ENCODE measurements at regions not wholly inside any gene's neighbourhood (a gene's known extent, or its start where the extent isn't known, plus 50 kb on each side); places are given as distances from the start of the nearest gene placed in this dataset.

GRCh38 chr11:133723056-133723455 is 122.3 kb downstream of the SPATA19 start:
- CTCF ChIA-PET, result no interaction called here

GRCh38 chr11:133720951-133721350 is 124.4 kb downstream of the SPATA19 start:
- POLR2A ChIA-PET, result no interaction called here
- CTCF ChIA-PET, result no interaction called here

More at GRCh38 chr11:133723056-133723455, 122.3 kb downstream of the SPATA19 start:
- POLR2A ChIA-PET, result no interaction called here

- ChIA-PET POLR2A (no interaction called here), CTCF (no interaction called here)
Measured at GRCh38 chr11:133719532-133720235, 125.6 kb downstream of the SPATA19 start.

- POLR2A ChIA-PET, result no interaction called here
- CTCF ChIA-PET, result no interaction called here
Measured at GRCh38 chr11:133718831-133719230, 126.5 kb downstream of the SPATA19 start.

DNA sequence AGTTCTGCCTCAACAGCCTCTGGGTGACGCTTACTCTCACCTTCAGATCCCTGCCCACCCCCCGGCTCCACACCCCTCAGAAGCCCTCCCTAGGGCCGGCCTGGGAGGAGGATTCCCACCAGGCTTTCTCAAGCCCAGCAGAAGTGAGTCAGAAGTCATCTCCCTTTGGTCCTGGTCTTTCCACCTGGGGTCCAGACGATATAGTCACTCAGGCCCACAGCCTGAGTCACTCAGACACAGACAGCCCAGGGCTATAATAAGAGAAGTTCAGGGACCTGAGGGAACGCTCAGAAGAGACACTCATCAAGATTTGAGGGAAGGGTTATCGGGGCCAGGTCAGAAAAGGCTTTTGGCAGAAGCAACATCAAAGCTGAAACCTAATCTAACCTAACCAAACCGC is 127.1 kb downstream of the SPATA19 start:
- ChIA-PET CTCF (no interaction called here), POLR2A (no interaction called here)

DNA sequence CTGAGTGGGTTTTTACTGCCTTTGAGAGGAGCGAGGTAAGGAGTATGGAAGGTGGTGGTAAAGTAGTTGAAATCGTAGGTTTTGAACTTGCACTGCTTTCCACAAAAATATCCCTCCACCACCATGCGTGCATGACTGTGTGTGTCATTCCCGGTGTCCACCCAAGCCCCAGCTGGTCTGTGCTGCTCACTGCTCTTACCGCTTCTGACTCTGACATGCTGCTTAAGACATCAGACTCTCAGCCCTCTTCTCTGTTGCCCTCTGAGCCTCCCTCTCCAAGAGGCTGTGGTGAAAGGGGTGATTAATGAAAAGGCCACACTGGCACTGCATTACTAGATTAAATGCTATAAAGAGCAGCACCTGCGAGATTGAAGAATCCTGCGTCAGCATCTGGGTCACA is 128.7 kb downstream of the SPATA19 start:
- POLR2A ChIA-PET, result no interaction called here

DNA sequence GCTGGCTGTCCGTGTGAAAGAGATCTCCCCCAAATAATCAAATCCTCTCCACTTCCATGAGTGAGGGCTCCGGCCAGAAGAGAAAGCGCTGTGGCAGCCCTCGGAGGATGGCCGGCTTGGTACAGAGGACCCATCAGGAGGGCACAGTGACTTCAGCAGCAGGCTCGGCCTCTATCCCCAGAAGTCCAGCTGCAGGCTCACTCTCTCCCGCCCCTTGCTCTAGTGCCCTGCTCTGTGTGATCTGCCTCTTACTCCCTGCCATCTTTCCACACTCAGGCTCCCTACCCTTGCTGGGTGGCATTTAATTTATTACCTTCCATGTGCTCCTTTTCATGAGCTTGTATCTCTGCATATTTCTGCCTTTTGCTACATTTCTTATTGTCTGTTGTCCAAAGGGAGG is 129.7 kb downstream of the SPATA19 start:
- POLR2A ChIA-PET, result no interaction called here
- CTCF ChIA-PET, result no interaction called here

More for the DNA sequence above, 128.7 kb downstream of the SPATA19 start:
- CTCF ChIA-PET, result no interaction called here

DNA sequence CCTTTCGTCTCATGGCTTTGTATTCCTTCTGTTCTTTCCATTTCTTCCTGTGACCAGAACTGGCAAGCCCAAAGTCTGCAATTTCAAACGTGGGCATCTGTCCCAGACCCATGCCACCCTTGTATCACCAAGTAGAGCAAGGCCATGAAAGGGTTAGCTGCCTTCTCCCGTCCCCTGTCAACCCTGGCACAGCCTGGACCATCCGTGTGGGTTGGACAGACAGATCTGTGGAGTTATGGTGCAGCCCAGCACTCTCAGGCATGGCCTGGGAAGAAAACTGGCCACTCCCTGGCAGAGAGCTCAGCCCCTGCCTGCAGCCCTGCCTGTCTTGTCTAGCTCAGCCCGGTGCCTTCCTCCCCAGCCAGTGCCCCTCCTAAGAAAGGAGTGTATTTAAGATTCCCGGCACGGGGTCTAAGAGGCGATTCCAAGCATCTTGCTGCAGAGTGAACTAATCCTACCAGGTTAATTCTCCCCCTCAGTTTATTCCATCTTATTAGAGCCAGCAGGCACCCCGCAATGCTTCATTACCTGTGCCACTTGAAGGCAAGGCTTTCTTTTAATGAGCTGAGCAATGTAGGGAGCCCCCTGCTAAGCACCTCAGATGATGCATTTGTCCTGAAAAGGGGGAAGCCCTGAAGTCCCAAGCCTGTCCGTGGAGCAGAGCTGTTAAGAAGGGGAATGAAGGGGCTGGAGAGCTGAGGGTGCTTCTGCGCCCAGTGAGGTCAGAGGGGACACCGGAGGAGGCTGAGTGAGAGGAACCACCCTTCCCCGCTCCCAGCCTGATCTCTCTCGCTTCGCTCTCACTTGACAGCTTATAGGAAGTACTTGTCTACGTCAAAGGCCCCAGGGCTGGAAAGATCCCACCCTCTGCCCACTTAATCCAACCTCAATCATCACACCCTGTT is 130.6 kb downstream of the SPATA19 start:
- CTCF ChIA-PET, result no interaction called here

DNA sequence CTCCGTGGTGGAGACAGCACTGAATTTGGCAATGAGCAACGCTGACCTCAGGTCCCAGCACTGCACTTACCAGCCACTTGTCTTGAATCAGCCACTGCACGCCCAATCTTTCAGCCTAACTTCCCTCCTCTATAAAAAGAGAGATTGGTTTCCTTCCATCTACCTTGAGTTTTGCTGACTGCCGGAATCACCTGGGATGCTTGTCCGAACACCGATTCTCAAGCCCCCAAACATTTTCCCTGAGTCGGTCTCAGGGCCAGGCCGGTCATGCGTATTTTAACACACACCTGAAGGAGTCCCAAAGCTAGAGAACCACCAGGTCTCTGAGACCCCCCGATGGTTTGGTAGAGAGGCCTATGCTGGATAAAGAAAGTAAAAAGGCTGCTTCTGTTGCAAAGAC is 131.5 kb downstream of the SPATA19 start:
- POLR2A ChIA-PET, result no interaction called here
- CTCF ChIA-PET, result no interaction called here

More for the DNA sequence above, 130.6 kb downstream of the SPATA19 start:
- POLR2A ChIA-PET, result no interaction called here

GRCh38 chr11:133713406-133713805 is 131.9 kb downstream of the SPATA19 start:
- POLR2A ChIA-PET, result no interaction called here

GRCh38 chr11:133712051-133712560 is 133.2 kb downstream of the SPATA19 start:
- POLR2A ChIA-PET, result no interaction called here

More at GRCh38 chr11:133713406-133713805, 131.9 kb downstream of the SPATA19 start:
- CTCF ChIA-PET, result no interaction called here

DNA sequence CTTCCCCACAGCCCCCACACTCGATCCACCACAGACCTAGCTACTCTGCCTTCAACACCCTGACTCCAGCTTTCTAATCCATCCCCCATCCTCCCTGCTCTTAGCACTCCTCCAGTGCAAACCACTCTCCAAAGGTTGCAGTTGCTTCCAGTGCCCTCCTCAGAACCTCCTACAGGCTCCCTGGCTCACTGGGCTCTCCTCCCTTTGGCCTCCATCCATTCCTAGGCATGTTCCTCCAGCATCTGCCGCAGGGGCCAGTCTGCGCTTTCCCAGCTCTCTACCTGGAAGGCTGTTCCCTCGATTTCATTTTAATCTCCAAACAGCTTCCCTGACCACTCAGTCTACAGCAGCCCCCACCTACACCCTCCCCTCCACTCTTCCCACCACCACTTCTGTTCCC is 133.8 kb downstream of the SPATA19 start:
- CTCF ChIA-PET, result no interaction called here
- POLR2A ChIA-PET, result no interaction called here

More at GRCh38 chr11:133712051-133712560, 133.2 kb downstream of the SPATA19 start:
- CTCF ChIA-PET, result no interaction called here

DNA sequence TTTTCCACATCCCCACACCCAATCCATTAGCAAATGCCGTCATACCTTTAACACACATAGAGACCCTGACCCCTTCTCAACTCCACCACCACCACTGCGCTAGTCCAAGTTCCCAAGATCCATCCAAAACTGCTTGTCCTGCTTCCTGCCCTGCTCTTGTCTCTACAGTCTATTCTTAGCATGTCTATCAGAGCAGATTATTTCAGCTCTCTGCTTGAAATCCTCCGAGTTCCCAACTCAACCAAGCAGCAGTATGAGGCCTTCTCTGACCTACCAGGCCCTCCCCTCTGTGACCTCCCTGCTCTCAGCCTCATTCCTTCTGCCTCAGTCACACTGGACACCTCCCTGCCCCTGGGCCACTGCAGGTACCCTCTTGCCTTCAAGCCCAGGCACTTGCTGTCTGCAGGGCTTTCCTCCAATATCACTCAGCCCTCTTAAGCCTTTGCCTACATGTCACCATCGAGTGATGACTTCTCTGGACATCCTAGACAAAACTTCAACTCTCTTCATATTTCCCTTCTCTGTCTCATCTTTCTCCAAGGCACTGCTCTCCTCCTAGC is 134.6 kb downstream of the SPATA19 start:
- ChIA-PET CTCF (no interaction called here), POLR2A (no interaction called here)

- POLR2A ChIA-PET, result no interaction called here
- CTCF ChIA-PET, result no interaction called here
Measured at GRCh38 chr11:133710241-133710640, 135.1 kb downstream of the SPATA19 start.

DNA sequence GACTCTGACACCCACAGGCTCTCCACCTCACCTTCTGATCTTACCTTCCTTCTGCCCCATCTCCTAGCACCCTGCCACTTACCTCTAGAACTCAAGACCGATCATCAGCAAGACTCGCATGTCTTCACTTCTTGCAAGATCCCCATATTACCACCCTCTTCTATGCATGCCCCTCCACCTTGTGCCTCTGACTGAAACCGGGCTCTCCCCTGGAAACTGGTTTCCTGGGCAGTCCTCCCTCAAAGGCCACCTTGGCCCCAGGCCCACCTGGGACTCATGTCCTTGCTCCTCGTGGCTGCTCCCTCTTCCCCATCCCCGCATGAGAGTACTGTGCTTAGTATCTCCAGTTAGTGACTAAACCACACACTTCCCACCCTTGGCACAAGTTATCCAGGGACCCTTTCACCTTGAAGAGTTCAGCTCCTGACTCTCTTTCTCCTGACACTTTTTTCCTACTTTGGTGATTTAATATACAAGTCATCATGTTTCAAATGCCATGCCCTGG is 136.7 kb downstream of the SPATA19 start:
- POLR2A ChIA-PET, result no interaction called here
- CTCF ChIA-PET, result no interaction called here

DNA sequence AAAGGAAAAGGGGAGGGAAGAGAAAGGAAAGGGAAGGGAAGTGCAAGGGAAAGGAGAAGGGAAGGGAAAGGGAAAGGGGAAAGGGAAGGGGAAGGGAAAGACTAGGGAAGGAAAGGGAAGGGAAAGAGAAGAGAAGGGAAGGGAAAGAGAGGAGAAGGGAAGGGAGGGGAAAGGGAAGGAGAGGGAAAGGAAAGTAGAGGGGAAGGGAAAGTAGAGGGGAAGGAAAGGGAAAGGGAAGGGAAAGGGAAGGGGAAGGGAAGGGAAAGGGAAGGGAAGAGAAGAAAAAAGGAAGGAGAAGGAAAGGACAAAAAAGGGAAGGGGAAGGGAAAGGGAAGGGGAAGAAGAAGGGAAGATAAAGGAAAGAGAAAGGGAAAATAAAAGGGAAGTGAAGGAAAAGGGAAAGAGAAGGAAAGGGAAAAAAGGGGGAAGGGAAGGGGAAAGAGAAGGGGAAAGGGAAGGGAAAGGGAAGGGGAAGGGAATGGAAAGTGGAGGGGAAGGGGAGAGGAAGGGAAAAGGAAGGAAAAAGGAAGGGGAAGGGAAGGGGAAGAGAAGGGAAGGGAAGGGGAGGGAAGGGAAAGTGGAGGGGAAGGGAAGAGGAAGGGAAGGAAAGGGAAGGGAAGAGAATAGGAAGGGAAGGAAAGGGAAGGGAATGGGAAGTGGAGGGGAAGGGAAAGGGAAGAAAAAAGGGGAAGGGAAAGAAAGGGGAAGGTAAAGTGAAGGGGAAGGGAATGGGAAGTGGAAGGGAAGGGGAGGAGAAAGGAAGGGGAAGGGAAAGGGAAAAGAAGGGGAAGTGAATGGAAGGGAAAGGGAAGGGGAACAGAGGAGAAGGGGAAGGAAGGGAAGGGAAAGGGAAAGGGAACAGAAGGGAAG is 138.2 kb downstream of the SPATA19 start:
- CTCF ChIA-PET, result no interaction called here

DNA sequence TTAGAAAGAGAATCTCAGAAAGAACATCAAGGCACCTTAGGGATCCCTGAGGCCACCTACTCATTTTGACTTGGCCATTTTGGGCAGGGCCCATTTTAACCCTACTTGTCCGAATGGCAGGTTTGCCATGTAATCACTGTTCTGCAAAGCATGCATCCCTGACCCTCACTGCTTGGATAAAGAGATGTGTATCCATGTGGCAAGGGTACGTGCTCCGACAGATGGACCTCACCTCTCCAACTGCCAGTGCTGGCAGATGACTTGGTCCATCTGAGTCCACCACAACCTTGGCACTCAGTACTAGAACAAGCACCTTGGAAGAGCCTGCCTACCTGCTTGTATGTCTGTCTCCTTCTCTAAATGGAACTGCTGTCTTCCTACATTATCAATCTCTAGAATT is 139.4 kb downstream of the SPATA19 start:
- POLR2A ChIA-PET, result no interaction called here
- CTCF ChIA-PET, result no interaction called here

More for the DNA sequence above, 138.2 kb downstream of the SPATA19 start:
- POLR2A ChIA-PET, result no interaction called here

DNA sequence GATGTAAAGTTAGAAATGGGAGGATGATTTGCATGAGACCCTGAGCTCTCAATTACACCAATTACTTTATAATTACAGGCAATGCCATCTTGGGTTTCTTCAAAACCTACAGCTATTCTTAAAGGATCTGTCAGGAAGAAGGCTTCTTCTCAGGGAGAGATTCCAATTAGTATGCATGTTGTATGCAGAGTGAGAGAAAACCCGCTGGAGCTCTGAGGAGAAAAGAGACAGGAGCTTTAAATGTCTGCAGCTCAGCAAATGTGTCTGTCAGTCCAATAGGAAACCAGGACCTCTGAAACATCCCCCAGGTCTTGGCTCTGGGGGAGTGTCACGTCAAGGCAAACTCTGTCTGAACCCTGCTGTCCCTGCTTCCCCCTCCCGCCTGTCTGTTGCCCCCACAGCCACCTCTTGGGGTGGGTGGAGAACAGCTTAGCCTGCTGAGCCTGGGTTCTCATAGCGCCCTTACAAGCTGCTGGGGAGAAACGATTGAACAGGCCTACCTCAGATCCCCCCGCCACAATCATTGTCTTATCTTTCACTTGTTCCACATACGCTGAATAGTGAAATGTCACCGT is 140.2 kb downstream of the SPATA19 start:
- POLR2A ChIA-PET, result no interaction called here
- CTCF ChIA-PET, result no interaction called here

DNA sequence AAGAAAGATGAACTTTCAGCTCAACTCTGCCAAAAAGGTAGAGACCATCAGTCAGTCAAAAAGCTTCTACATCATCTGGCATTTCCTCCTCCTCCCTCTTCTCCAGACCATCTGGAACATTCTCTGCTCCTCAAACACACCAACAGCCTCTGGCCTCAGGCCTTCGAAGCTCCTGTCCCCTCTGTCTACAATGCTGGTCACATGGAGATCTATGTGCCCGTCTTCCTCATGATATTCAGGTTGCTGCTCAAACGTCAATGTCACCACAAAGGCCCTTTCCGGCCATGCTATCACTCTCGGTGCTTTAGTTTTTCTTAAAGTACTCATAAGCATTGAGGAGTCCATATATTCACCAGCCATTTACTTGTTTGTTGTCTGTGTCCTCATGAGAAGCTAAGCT is 146.2 kb downstream of the SPATA19 start:
- POLR2A ChIA-PET, result no interaction called here
- CTCF ChIA-PET, result no interaction called here

DNA sequence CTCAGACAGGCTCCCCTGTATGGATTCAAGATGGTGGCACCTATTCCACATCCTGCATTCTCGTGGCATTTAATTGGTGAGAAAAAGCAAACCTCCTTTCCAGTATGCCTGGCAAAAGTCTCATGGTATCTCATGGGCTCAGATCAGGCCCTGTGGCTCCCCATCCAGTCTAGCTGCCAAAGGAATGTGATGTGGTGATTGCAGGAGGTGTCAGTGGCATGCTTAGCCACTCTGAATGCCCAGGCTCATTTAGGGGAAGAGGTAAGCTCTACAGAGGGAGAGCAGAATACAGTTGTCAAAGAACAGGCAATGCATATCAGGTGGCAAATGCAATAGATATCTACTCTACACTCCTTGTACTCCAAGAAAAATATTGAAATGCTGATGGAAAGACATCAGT is 146.7 kb downstream of the SPATA19 start:
- POLR2A ChIA-PET, result no interaction called here
- CTCF ChIA-PET, result no interaction called here
